ENCODE measurements at regions not wholly inside any gene's neighbourhood (a gene's known extent, or its start where the extent isn't known, plus 50 kb on each side); places are given as distances from the start of the nearest gene placed in this dataset.
A peak's percentile ranks its signal among the peaks of the same experiment; 100 is the strongest.
"Not testable (repeated sequence)": the region's sequence is repeated elsewhere in the genome, so short reads cannot be mapped to it uniquely, and the experiment has no call there.

DNA sequence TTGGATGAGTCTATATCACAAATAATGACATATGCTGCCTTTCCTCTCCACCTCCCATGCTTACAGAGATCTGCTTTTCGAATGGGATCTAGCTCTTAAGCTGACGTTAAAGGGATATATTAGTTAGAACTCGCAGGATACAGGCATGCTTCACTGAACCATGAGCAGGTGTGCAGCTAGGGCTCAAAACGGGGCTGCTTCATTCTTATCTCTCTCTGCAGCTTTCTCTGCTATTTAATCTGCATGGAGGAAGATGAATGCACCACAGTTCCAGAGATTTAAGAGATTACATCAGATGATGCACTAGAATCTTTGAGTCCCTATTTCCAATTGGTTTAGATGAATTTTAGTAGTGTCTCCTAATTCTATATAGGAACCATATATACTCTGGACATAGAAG is 327.0 kb downstream of the RAD51AP2 start:
- no peak for DNase-seq (ENCODE audit: low read depth)

DNA sequence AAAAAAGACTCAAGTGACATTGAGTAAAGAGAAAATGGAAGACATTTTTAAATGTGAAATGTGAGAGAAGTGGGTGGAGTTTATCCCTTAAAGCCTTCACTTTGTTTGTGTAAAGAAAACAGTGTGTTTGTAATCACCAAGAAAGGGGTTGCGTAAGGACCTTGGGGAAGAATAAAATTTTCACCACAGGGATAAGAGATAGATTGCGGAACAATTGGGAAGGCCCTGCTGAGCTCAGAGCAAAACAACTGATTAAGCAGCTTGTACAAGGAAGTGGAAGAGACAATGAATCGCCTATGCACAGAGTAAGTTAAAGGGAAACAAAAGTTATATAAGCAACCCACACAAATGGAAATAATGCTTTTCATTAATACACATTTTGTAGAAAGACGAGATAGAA is 327.7 kb downstream of the RAD51AP2 start:
- DNase-seq (ENCODE audit: low read depth): no peak

DNA sequence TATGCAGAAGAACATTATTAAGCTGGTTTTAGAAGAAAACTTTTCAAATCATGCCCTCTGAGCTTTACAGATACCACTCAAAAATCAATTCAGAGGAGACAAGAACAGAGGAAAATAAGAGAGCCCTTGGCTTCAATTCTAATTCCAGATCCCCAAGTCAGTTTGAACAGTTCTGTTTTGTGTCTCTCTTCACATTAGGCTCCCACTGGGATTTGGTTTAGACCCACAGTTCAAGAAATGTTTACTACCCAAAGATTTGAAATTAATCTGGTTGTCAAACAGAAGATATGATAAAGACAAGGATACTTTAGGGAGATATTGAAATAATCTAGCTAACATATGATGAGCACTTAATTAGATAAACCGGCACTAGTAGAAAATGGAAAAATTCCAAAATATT is 329.5 kb downstream of the RAD51AP2 start:
- no peak for DNase-seq (ENCODE audit: low read depth)

DNA sequence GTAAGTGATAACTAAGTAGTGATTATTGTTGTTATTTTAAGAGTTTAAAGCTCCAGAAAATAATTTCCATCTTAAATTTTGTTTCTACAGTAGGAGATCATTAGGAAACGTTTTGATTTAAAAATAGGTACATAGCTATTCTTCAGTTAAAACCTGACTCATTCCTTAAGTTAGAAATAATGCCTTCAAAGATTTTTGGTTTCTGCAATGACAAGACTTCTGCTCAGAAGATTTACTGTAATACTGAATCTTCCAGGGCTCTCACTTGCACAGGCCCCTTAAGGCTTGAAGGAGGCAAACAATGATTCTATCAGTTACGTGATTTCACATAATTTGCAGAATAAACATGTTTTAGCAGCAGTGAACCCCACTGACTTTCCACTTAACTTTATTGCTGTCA is 333.7 kb downstream of the RAD51AP2 start:
- DNase-seq (ENCODE audit: low read depth): no peak

DNA sequence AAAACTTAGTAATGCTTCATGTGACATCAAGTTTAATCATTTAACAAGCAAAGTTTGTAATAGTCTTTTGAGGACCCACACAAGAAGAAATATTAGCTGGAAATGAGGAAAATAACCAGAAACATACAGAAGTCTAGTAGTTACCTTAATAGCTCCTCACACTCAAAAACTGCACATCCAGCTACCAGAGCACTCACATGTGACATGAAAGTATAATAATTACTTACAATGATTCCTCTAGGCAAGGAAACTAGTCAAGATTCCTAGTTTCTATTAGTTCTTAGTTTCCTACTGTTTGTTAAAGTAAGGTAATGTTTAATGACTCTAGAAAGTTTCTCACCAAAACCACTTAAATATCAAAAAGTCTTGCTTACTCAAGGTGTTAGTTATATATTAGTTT is 335.8 kb downstream of the RAD51AP2 start:
- no peak for DNase-seq (ENCODE audit: low read depth)

DNA sequence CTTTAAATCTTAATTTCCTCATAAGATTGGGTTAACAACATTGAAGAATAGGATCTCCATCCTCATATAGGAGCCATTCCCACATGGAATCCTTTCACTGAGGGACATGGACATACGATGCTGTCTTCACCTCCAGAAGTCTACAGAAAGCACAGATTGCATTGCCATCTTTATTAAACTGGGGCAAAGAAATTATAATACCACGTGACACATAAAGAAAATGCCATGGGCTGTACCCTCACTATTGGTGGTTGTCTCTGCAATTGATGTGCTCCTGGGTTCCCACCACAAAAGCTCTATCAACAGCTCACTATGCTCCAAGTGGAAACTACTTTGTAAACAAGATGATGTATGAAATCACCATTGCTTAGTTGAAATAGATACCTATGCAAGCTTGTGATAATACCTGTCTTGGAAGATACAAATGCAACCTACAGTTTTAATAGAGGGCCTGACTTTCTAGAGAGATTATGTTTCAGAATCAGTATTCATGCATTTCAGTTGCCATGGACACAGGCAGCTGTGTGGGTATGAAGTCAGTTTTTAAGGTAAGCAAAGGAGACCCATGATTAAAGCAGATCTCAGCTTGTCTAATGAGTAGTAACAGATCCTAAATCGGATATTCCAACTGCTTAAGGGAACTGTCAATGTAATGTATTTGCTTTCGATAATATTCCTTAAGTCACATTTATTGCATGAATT is 337.0 kb downstream of the RAD51AP2 start:
- DNase-seq (ENCODE audit: low read depth): no peak

DNA sequence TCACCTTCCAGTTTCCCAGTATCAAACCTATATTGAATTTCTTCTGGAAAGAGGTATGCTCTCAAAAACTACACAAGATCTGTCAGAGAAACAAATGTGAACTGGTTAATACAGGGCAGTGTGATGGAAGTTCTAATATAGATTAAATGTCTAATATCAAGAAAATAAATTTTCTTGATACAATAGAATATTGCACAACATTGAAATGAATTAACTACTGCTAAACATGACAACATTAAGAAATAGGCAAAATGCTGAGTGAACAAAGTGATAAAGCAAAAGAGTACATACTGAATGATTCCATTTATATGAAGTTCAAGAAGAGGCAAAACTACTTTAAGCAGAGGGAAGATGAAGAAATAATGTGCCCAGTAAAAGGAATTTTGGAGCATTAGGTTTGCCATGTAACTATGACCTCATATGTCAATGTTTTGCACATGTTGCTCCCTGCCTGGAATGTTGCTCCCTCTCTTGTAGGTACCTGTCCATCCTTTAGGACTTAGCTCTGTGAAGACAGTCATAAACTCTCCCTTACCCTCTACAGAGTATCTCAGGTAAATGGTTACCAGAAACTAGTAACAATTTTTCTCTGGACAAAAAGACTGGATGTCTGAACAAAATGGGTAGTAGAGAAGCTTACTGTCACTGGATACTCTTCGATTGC is 339.0 kb downstream of the RAD51AP2 start:
- no peak for DNase-seq (ENCODE audit: low read depth)

DNA sequence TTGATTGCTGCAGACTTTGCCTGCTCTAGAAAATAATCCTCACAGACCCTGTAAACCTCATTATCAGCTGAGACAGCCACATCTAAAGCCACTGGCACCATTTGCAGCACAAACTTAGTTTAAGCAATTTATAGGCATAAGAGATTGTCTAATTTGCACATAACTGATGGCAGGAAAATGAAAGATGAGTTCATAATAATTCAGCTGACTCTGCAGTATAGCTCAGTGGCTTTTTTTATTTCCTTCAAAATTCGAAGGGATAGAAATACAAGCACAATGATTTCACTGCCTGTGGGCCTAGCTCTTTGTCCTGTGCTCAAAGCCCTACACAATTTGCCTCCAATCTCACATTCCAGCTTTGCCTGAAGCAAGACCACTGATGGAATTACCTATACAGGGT is 341.2 kb downstream of the RAD51AP2 start:
- DNase-seq (ENCODE audit: low read depth): no peak

DNA sequence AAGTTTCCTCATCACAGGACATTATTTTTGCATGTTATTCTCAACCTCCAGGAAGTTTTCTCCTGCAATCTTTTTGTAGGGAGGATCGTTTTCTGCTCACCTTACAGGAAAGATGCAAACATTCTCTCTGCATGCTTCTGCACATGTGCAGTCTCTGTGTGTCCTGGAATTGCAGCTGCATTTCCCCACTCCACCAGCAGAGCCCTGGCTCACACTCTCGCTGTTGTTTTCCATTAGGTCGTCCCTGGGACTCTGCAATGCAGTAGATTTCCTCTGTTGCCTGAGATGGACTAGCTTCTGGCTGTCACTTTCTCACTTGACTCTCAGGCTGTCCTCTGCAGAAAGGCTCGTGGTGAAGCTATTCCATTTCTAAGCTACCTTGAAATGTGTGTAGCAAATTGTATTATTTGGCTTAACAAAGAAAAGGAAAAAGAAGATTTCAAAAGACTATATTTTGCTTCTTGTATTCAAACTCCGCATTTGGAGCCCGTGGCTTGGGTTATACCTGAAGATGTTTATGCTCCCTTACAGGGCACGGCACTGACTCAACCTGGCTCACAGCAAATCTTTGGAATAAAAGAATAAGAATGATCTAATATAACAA is 346.7 kb downstream of the RAD51AP2 start:
- DNase-seq (ENCODE audit: low read depth): peak; percentile 3

DNA sequence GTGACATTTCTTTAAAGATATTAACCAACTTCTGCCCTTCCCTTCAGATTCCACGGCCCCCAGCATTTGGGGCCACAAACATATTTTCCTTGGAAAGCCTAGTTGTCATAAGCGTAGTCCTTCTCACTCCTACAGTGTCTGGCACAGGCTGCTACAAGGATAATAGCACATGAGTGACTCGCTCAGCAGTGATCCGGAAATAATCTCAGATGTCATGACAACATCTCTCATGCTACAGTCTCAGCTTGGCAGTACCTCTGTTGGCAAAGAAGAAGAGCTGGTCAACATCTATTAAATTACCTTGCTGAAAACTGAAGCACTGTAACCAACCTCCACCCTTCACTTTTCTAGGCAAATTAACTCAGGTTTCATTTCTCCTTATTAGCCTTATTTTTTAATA is 351.7 kb downstream of the RAD51AP2 start:
- peak; percentile 2 for DNase-seq (ENCODE audit: low read depth)

DNA sequence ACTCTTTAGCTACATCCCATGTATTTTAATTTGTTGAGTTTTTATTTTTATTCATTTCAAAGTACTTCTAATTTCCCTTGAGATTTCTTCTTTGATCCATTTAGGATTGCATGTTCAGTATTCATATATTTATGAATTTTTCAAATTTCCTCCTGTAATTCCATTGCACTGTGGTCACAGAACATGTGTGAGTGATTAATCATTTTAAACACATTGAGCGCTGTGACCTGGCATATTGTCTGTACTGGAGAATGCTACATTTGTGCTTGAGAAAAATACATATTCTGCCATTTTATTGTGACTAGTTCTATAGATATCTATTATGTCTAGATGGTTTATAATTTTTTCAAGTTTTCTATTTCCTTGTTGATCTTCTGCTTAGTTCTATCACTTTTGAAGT is 353.7 kb downstream of the RAD51AP2 start:
- DNase-seq (ENCODE audit: low read depth): no peak

DNA sequence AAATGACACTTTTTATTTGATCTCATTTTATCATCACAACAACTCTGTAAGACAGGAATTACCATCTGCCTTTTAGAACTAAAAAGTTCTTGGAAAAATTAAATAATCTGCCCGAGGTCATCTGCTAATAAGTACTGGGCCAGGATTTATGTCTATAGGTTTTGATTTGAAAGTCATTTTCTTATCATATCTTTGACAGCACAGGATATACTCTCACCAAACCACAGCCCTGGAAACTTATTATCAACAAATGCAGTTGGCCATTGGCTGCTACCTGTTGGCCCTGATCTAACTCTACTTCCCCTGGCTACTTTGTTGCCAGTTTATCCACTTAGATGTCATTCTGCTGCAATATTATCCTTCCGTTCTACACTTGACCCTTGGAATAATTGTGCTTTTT is 354.6 kb downstream of the RAD51AP2 start:
- DNase-seq (ENCODE audit: low read depth): no peak

DNA sequence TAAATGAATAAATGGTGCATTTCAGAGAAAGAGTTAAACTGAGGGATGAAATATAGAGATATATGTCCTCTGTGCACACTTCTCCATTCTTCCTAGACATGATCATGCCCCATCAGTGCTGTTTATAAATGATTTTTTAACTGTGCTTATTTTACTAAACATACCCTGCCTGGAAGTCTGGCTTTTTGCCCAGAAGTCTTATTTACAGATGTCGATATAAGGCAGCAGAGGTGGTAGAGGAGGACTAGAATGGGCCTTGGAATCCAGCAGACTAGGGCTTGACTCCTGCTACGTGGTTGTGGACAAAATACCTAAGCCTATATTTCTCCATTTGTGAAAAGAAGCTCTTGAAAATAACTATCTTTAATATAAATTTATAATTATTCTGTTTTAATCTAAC is 355.5 kb downstream of the RAD51AP2 start:
- peak; percentile 3 for DNase-seq (ENCODE audit: low read depth)

DNA sequence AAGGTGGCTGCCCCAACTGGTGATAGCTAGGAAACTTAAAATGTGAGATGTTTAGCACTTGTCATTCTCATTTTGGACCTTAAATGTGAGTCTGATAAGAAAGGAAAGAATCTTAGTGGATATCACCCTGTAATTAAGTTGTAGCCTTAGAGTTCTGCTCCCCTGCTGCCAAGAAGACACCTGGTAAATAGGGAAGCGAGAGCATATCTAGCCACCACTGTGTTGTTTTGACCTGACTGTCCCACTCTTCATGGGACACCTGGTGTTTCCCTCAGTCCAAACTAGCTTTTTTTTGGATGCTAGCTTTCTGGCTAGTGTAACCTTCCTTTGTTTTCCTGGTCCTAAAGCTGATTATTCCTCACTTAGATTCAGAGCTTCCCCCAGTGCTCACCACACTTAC is 357.6 kb downstream of the RAD51AP2 start:
- no peak for DNase-seq (ENCODE audit: low read depth)

DNA sequence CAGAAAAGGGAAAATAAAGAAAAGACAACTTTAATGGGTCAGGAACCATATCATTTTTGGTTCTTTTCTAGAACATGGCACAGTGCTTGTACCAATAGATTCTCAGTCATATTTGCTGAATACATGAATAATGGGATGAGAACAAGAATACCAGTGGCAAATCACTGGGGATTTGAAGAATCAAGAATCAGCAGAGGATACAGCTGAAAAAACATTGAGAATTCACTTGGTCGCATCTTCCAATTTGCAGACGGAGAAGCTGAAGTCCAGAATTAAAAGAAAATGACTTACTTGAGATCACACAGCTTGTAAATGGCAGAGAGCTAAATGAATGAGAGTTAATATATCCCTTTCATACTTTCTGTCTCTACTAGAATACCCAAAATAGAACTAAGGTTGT is 362.2 kb downstream of the RAD51AP2 start:
- no peak for DNase-seq (ENCODE audit: low read depth)

DNA sequence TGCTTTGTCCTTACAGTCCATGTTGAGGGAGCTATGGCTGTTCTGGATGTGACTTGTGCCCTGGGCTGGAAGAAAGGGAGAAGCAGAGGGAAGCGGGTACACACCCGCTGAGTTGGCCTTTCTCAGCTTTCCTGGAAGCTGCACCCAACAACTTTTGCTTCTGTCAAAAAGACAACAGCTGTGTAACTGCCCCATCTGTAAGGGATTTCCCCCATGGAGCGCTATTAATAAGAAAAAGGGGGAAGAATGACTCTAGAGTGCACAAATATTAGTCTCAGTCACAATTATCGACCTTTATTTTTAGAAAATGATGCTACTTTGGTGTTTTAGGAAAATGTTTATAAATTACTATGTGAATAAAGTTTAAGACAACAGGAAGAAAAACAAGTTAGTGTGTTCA is 368.3 kb downstream of the RAD51AP2 start:
- no peak for DNase-seq (ENCODE audit: low read depth)

DNA sequence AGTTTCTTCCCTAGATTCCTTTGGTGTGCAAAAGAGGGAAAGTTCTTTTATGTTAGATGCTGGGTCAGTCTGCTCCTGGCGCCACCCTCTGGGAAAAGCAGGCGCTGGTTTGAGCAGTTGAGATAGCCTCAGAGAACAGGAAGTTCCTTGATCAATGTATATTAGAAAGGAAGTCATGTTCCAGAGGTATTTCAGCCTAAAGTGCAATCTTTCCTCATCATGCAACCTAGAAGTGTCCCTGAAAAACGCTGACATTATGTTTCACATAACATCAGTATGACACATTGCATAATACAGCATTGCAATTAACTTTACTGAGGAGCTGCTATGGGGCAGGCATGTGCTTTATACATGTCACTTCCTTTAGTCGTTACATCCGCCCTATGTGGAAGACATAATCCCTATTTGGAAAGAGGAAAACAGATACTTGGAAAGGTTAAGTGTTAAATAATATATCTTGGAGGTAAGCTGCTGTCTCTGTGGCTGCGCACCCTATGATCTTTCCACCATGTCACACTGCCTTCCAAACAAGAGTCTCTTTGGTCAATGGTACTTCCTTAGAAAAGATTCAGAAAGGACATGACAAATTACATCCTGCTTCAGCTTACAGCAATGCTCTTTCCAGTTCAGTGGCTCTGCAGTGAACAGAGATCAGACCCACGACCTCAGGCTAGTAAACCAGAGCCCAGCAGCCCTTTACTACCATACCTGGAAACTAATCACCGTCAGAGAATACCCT is 369.7 kb downstream of the RAD51AP2 start:
- DNase-seq (ENCODE audit: low read depth): peak; percentile 1

DNA sequence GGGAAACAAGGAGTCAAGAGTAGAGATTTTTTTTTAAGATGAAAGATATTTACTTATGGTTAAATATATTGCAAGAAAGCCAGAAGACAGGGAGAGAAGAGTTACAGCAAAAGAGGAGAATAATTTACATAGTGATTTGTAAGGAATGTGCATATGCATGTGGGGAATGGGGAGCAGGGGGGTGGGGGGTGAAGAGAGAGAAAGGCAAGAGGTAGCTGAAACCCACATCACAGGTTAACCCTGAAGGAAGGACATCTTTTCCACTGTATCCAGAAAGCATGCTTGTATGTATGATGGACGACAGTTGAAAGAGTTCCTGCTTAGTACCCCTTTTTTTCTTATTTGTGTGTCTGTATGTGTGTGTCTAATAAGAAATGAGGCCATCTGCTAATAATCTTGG is 371.9 kb downstream of the RAD51AP2 start:
- DNase-seq (ENCODE audit: low read depth): no peak

DNA sequence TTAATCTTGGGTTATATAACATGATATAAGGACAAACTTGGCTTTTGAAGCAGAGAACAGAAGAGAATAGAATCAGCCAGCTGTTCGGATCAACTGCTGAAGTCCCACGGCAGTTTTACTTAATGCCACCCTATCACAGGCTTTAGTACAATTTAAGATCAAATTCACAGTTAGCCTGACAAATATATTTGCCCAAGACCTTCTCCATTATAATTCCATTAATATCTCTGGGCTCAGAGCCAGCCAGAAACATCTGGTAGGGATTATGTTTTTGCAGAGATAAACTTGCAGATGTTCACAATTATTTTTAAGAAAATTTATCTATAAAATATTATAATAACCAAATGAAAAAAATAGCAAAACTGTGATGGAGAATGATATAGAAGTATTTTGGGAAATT is 381.4 kb downstream of the RAD51AP2 start:
- no peak for DNase-seq (ENCODE audit: low read depth)

DNA sequence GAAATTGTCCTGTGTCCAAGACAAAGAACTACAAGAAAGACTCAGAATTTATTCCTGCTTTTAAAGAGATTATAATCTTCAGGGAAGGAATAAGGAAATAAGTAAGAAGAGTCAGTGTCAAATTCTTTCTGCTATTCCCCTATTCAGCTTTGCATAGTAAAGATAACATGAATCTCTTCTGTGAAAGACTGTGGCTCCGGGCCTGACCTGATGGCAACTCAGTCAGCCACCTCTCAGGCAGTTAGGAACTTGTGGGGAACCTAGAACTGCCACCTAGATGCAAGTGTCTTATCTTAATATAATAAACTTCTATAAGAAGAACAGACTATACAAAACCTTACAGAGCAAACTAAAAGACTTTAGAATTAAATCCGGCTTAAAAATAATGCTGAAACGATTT is 382.0 kb downstream of the RAD51AP2 start:
- no peak for DNase-seq (ENCODE audit: low read depth)

DNA sequence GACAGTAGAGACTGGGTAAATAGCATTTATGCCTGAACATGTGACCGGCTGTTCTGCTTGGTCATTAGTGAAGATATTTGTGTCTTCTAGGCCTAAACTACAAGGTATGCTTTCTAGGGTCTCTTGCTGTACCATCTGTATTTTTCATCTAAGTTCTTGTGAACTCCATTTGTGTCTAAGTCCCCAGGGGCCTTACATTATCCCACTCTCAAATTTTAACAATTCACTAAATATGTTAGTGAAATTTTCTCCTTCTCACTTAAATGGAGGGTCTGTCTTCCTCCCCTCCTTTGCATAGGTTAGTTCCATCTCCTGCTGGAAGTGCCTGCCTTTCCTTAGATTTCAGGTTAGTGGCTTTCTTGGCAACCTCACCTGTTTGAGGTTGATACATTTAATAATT is 382.6 kb downstream of the RAD51AP2 start:
- DNase-seq (ENCODE audit: low read depth): no peak

DNA sequence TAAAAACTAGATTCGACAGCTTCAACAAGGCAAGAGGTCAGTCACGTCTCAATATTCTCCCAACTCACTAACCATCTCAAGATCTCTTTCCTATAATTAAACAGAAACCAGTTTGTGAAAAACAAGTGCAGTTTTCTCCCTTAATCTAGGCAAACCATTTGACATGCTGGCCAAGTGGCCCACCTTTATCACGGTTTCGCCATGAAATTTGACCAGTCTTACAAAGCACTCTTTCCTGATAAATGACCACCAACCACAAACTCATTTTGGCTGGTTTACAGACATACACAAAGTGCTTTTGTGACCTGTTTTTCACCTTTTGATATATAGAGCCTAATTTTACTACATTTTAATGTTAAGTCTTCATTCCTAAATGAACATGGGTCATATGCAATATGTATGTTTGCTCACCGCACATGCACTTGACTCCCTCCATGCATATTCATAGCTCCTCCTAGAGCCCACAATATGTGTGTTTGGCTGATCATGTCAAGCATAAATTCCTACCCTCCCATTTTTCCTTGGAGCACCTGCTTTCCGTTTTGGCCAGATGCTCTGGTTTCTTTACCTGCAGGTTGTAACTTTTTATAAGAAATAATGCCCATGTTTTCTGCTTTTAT is 385.1 kb downstream of the RAD51AP2 start:
- no peak for DNase-seq (ENCODE audit: low read depth)

DNA sequence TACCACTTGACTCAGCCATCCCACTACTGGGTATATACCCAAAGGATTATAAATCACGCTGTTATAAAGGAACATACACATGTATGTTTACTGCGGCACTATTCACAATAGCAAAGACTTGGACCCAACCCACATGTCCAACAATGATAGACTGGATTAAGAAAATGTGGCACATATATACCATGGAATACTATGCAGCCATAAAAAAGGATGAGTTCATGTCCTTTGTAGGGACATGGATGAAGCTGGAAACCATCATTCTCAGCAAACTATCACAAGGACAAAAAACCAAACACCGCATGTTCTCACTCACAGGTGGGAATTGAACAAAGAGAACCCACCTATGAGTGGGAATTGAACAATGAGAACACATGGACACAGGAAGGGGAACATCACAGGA is 387.6 kb downstream of the RAD51AP2 start:
- DNase-seq (ENCODE audit: low read depth): not testable (repeated sequence)

Data from fibroblast of the conjunctiva (primary cell).